HG03064 (cell line): ENCODE measurements at regions not wholly inside any gene's neighbourhood (a gene's known extent, or its start where the extent isn't known, plus 50 kb on each side); places are given as distances from the start of the nearest gene placed in this dataset.
"Not testable (repeated sequence)": the region's sequence is repeated elsewhere in the genome, so short reads cannot be mapped to it uniquely, and the experiment has no call there.

ENCODE experiments used
- ATAC-seq: cut with Tn5 transposase; IDR thresholded peaks from one replicate; pipeline ENCODE4 v1.9.1; 2021; ENCODE audit warnings: low read depth; ENCODE audit not compliant: unreplicated experiment

DNA sequence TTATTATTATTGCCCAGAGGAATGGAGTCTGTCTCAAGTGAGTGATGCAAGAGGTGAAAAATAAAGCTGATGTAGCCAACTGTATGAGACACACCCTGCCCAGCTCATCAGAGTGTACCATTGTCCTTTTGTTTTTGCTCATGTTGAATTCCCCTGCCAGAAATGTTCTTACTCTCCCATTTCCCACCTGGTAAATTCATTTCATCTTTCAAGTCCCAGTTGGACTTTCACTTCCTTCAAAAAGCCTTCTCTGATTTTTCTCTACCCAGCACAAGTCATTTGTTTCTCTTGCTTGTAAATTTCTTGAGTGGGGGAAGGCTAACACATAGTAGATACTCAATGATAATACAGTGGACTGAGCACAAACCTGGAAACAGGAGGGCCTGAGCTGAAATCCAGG, 394.5 kb upstream of the ZNF462 start:
- no peak for ATAC-seq

DNA sequence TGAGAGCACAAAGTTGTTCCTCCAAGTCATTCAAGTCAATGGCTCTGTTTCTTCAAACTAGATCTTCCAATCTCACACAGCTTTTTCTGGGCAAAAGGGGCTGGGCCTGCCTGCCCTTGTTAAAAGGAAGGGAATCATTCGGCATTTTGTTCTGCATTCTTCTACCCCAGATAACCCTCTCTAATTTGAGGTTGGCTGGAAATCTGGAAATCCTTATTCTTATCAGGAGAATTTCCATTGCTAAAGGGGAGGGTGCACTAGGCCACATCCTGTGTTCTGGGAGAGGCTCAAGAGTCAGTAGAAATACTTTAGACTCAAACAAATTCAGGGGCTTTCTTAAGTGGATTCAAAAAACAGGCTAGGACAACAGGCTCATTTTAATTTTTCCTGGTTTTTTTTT, 384.7 kb upstream of the ZNF462 start:
- ATAC-seq = no peak

GRCh38 chr9:106478727-106479126, 384.2 kb upstream of the ZNF462 start:
- no peak for ATAC-seq

DNA sequence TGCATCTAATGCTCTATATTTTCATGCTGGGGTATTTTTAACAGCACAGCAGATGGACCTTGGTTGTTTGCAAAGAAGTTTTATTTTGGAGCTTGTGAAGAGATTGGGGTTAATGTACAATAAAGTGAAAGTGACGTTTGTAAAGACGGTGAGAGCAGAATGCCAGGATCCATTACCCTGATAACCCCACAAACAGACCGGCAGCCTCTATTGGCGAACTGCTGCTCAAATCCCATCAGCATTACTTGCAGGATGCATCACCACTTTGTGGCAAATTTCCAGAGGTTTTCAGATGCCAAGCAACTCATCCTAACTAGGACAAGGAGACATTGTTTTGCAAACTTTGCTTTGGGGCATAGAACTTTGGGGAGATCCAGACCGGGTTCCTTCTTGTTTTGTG, 383.3 kb upstream of the ZNF462 start:
- no peak for ATAC-seq

DNA sequence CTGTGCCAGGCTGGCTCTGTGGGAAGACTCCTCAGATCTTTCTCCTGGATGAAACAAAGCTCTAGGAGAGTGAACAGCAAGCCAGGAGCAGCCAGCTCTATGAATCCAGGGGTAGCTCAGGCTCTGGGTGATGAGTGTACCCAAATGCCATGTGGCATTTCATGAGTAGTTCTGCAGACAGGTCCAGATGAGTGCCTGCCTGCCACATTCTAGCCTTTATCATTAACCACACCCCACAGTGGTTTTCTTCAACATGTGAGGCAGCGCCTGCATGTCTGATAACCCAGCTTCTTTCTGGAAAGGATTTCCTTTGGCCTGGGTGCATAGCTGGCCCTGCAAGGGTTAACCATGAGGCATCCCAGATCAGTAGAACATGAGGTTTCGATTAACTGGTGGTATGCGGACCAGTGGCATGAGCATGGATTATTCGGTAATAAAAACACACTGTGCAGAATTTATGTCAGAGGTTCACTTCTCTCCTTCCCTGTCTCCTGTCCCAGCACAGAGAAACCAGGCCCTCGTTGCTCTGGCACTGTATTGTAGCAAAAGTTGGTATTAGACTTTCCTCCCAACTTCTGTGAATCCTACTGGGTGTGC, 381.9 kb upstream of the ZNF462 start:
- no peak for ATAC-seq

- ATAC-seq = no peak
Observed at GRCh38 chr9:106482733-106483132, 380.2 kb upstream of the ZNF462 start.

GRCh38 chr9:106486685-106487084, 376.3 kb upstream of the ZNF462 start:
- ATAC-seq = no peak

DNA sequence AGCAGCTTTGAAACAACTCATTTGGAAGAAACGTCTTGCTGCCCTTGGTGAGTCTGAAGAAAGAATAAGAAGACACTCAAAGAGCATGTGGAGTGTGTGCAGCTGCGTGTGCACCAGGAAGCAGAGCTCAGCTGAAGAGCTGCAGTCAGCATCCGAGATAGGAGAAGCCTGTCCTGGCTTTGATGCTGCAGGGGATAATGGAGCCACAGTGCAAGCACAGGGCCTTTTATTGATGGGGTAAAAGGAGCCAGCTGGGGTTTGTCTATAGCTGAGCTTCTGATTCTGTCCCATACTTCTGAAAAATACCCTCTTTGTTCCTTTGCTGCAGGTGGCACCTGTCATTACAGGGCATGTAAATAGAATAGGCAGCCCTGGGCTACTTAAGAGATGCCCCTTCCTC, 375.7 kb upstream of the ZNF462 start:
- no peak for ATAC-seq

GRCh38 chr9:106492126-106492525, 370.8 kb upstream of the ZNF462 start:
- not testable (repeated sequence) for ATAC-seq

- no peak for ATAC-seq
Observed at GRCh38 chr9:106500171-106500570, 362.8 kb upstream of the ZNF462 start.

- ATAC-seq = not testable (repeated sequence)
Observed at GRCh38 chr9:106501210-106501609, 361.8 kb upstream of the ZNF462 start.

DNA sequence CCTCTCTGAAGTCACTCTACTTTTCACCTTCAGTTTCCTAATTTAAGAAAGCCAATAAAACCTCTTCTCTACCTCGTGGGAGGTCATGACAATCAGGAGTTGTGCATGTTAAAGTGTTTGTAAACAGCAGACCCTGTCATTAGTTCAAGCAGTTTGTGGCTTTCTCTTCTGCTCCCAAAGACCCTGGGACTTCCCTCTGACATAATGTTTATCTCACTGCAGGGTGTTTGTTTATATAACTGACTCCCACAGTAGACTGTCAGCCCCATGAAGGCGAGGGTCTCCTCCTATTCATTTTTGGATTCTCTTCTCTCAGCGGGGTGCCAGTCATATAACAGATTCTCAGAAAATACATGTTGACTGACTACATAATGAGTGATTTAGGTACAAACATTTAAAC, 360.0 kb upstream of the ZNF462 start:
- no peak for ATAC-seq

DNA sequence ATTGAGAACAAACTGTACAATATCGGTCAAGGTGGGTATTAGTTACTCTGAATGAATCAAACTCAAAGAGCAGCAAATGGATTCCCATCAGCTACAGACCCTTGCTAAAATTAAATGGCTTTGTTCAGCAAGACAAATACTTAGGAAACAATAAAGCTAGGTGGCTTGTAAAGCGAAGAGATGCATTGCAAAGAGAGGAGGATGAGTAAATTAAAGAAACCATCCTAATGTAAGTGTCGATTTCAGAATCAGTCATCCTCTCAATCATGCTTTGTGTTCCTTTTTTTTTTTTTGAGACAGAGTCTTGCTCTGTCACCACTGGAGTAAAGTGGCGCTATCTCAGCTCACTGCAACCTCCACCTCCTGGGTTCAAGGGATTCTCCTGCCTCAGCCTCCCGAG, 359.2 kb upstream of the ZNF462 start:
- no peak for ATAC-seq

- ATAC-seq = no peak
Observed at GRCh38 chr9:106526716-106527204, 336.2 kb upstream of the ZNF462 start.

DNA sequence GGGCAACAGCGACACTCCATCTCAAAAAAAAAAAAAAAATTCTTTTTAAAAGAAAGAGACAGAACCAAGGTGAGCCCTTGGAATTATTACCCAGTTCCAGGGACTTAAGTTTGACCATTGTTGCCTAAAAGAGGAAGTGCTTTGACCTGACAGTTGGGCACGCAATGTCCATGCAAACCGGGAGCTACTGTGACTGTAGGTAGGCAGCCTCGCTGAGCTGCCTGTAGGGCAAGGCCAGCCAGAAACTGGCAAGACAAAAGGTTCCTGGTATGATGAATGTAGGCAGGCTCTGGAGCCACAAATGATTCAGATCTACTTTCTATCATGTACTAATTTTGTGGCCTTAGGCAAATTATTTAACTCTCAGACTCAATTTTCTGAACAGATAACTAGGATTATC, 334.8 kb upstream of the ZNF462 start:
- ATAC-seq = no peak

DNA sequence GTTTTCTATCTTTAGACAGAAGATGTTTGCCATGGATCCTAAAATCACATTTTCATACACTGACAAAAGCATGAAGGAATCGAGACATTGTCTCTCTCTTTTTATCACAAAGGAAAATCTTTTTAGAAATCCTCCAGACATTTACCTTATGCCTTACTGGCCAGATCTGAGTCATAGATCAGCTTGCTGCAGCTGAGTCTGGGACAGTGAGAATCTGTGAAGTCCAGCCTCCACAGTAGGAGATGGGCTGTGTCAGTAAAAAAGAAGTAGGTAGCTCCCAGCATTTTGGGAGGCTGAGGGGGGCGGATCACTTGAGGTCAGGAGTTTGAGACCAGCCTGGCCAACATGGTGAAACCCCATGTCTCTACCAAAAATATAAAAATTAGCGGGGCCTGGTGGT, 333.4 kb upstream of the ZNF462 start:
- ATAC-seq = no peak

DNA sequence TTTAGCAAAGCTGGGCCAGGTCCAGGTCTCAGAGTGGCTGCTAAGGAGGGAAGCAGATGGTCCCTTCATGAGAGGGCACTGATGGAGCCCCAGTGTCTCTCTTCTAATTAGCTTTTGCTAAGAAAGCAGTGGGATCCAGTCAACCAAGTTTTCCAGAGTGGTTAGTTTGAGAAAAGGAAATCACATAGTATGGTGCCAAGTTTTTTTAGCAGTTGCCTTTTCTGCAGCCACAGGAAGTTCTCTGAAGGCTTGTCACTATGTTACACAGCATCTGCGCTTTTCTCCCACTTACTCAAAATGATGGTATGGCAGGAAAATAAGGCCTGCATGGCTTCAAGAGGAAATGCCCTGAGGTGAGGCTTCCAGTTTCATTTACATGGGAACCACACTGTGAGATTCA, 331.5 kb upstream of the ZNF462 start:
- no peak for ATAC-seq

DNA sequence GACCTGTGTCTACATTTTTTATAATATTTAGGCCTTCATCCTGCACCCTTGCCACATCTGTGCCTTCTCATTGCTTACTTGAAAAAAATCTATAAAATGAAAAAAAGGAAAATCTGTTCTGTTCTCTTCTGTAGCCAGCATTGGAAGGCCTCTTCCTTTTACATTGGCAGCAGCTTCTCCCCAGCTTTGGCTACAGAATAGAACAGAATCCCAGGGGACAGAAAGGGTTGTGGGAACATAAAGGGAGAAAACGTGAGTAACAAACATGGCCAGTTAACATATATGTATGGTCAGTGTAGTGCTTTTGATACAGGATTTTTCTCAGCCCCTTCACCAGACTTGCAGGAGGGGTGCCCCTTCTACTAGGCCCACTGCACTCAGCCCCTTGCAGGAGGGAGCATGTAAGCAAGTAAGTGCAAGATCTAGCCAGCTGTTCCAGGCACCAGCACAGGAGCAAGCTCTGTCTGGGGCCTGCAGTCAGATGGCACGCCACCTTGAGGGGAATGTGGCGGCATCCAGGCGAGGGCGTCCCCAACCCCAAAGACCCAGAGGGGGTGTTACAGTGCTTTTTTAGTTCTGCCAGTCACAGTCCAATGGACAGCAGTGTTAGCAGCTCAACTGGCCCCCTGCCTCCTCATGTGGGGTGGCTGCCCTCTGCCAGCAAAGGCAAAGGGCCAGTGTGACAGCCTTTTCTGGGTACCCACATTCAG, 330.5 kb upstream of the ZNF462 start:
- ATAC-seq = no peak

DNA sequence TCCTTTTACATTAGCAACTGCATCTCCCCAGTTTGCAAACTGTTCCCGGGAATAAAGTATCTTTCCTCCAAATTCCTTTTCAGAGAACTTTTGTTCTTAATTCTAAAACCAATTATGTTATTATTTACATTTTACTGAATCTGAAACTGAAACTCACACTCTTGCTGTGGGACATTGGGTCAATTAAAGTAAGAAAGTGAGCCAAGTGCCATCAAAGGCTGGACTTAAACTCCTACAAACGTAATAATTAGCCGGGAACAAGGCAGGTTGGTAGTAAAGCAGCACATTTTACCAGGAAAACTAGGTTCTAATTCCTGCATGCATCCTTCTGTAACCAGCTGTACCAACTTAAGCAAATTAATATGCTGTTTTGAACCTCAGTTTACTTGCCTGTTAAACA, 328.2 kb upstream of the ZNF462 start:
- ATAC-seq = no peak

DNA sequence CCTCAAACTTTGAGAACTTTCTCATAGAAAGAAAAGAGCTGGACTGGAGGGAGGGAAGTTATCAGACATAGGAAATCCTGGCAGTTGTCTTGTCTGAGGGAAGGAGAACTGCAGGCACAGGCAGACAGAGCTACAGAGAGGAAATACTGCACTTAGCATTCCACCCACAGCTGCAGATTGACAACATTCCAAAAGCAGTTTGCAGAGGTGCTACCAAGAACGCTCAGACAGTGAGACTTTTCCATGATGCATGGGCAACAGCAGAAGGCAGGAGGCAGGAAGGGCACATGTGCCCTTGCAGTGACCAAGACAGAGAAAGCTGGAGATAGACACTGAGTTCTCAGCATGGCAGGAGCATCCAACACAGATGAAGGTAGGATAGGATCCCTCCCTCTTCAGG, 327.5 kb upstream of the ZNF462 start:
- no peak for ATAC-seq

GRCh38 chr9:106557996-106558667, 304.8 kb upstream of the ZNF462 start:
- ATAC-seq = no peak

DNA sequence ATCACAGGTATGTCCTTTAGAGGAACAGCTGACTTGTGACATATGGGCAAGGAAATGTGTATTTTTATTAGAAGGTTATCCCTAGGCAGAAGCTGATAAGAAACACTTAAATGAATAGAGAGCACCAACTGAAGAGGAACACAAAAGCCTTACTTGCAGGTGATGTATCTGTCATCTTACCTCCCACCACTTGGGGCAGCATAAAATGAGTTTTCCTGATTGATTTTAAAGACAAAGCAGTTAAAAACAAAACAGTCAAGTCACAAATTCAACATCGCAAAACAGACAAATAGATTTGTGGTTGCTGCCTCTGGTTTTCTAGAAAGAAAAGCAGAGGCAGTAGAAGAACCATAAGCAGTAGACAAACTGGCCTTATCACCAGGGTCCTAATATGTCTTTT, 302.4 kb upstream of the ZNF462 start:
- ATAC-seq = no peak
